SK-N-SH treated with all-trans-retinoic acid at 6 μM for 48 hours (cell line): ENCODE measurements at regions not wholly inside any gene's neighbourhood (a gene's known extent, or its start where the extent isn't known, plus 50 kb on each side); places are given as distances from the start of the nearest gene placed in this dataset.

Experiments
- BACH2 ChIP-seq: fragments of 250-450 bp; sonication (Bioruptor Pico); IDR thresholded peaks from 2 replicates; pipeline ENCODE4 v1.9.0; 2021; ENCODE audit warnings: mild to moderate bottlenecking, borderline replicate concordance
- ESRRG ChIP-seq: fragments of 250-450 bp; sonication (Bioruptor Pico); IDR thresholded peaks from 2 replicates; pipeline ENCODE4 v1.6.1; 2021; ENCODE audit warnings: mild to moderate bottlenecking
- GLIS3 ChIP-seq: fragments of 250-450 bp; sonication (Bioruptor Pico); IDR thresholded peaks from 2 replicates; pipeline ENCODE4 v1.5.0; 2020; ENCODE audit warnings: mild to moderate bottlenecking, moderate library complexity
- ISL1 ChIP-seq: fragments of 250-450 bp; sonication (Bioruptor Pico); IDR thresholded peaks from 2 replicates; pipeline ENCODE4 v2.1.2; 2022; ENCODE audit warnings: mild to moderate bottlenecking, moderate library complexity
- PATZ1 ChIP-seq: fragments of 250-450 bp; sonication (Bioruptor Pico); IDR thresholded peaks from 2 replicates; pipeline ENCODE4 v1.8.0; 2020; ENCODE audit warnings: mild to moderate bottlenecking, moderate library complexity, borderline replicate concordance
- PPARA ChIP-seq: fragments of 250-450 bp; sonication (Bioruptor Pico); IDR thresholded peaks from 2 replicates; pipeline ENCODE4 v1.5.0; 2020; ENCODE audit warnings: mild to moderate bottlenecking, borderline replicate concordance
- RARB ChIP-seq: fragments of 250-450 bp; sonication (Bioruptor Pico); IDR thresholded peaks from 2 replicates; pipeline ENCODE4 v1.8.0; 2021; ENCODE audit warnings: mild to moderate bottlenecking, moderate library complexity
- SNAI2 ChIP-seq: fragments of 250-450 bp; sonication (Bioruptor Pico); IDR thresholded peaks from 2 replicates; pipeline ENCODE4 v1.5.0; 2020; ENCODE audit warnings: mild to moderate bottlenecking, moderate library complexity
- TOX ChIP-seq: fragments of 250-450 bp; sonication (Bioruptor Pico); IDR thresholded peaks from 2 replicates; pipeline ENCODE4 v1.8.0; 2021; ENCODE audit warnings: mild to moderate bottlenecking, moderate library complexity, borderline replicate concordance
- ZNF565 ChIP-seq: fragments of 450-650 bp; formaldehyde crosslinking; conservative IDR thresholded peaks from 2 replicates; pipeline ENCODE4 v1.5.0; 2020; ENCODE audit warnings: low read depth, mild to moderate bottlenecking, moderate library complexity
- ZNF70 ChIP-seq: fragments of 450-650 bp; formaldehyde crosslinking; IDR thresholded peaks from 2 replicates; pipeline ENCODE4 v1.5.0; 2020; ENCODE audit warnings: mild to moderate bottlenecking, moderate library complexity
- TF ChIP-seq, protein P1 (sequence below): fragments of 250-450 bp; sonication (Bioruptor Pico); IDR thresholded peaks from 2 replicates; pipeline ENCODE4 v1.5.1; 2020; ENCODE audit warnings: low read depth, mild to moderate bottlenecking, moderate library complexity

GRCh38 chr13:90713441-90714133 lies 633.9 kb upstream of the MIR17HG start:
- TF ChIP-seq ESRRG = no peak
- no peak for TF ChIP-seq PATZ1 (CRISPR knock-in tag)
- no peak for TF ChIP-seq GLIS3 (CRISPR knock-in tag)
- no peak for TF ChIP-seq ISL1
- no peak for TF ChIP-seq RARB (CRISPR knock-in tag)
- no peak for TF ChIP-seq SNAI2 (CRISPR knock-in tag)
- TF ChIP-seq ZNF70 (CRISPR knock-in tag) = no peak
- TF ChIP-seq, protein P1, sequence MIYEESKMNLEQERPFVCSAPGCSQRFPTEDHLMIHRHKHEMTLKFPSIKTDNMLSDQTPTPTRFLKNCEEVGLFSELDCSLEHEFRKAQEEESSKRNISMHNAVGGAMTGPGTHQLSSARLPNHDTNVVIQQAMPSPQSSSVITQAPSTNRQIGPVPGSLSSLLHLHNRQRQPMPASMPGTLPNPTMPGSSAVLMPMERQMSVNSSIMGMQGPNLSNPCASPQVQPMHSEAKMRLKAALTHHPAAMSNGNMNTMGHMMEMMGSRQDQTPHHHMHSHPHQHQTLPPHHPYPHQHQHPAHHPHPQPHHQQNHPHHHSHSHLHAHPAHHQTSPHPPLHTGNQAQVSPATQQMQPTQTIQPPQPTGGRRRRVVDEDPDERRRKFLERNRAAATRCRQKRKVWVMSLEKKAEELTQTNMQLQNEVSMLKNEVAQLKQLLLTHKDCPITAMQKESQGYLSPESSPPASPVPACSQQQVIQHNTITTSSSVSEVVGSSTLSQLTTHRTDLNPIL (CRISPR knock-in tag) = no peak
- no peak for TF ChIP-seq ZNF565 (CRISPR knock-in tag)
- no peak for TF ChIP-seq TOX
- no peak for TF ChIP-seq BACH2
- TF ChIP-seq PPARA = no peak
